HEK293 (cell line): ENCODE measurements at regions not wholly inside any gene's neighbourhood (a gene's known extent, or its start where the extent isn't known, plus 50 kb on each side); places are given as distances from the start of the nearest gene placed in this dataset.

Source experiments
- CTCF ChIA-PET: fragments of 350-600 bp; formaldehyde crosslinking; extraction: SDS; loops from one replicate; lab custom pipeline; 2021; ENCODE audit warnings: antibody characterized with exemption; lab: Yijun Ruan, JAX
- POLR2A ChIA-PET: fragments of 300-600 bp; formaldehyde crosslinking; extraction: SDS; loops from one replicate; lab custom pipeline; 2020; ENCODE audit warnings: antibody characterized with exemption, inconsistent platforms; lab: Yijun Ruan, JAX
- H3K27ac ChIP-seq: fragments of 200-500 bp; sonication (Bioruptor generic); 2 replicates; pipeline ENCODE4 v1.5.1; 2014; ENCODE audit warnings: low read depth, low read length, control low read depth, inconsistent platforms; ENCODE audit errors: extremely low read depth
- H3K36me3 ChIP-seq, 2 experiments: fragments of 200-500 bp in 1 of 2; sonication (Bioruptor generic) in 1 of 2; 1 replicate in 1 of 2; 2 replicates in 1 of 2; pipeline ENCODE4 v1.5.1; 2014 to 2017; ENCODE audit warnings: inconsistent platforms in 2 of 2, low read length in 2 of 2; ENCODE audit not compliant: control insufficient read depth in 2 of 2, insufficient read depth in 1 of 2
- H3K4me1 ChIP-seq: fragments of 200-500 bp; sonication (Bioruptor generic); 2 replicates; pipeline ENCODE4 v1.5.1; 2014; ENCODE audit warnings: mild to moderate bottlenecking, low read length, inconsistent platforms; ENCODE audit not compliant: control insufficient read depth, insufficient read depth
- H3K4me3 ChIP-seq: 2 replicates; pipeline ENCODE4 v1.5.1; 2011; ENCODE audit warnings: low read depth, mild to moderate bottlenecking, control low read depth, low read length, moderate library complexity
- H3K9me3 ChIP-seq: fragments of 200-500 bp; sonication (Bioruptor generic); 2 replicates; pipeline ENCODE4 v1.5.1; 2014; ENCODE audit warnings: low read depth, low read length, inconsistent platforms; ENCODE audit not compliant: control insufficient read depth, insufficient read depth
- ATF2 ChIP-seq: fragments of 450-650 bp; formaldehyde crosslinking; IDR thresholded peaks from 2 replicates; pipeline ENCODE4 v1.5.1; 2016; ENCODE audit warnings: missing biosample characterization, missing genetic modification characterization, low read depth
- FEZF1 ChIP-seq: fragments of 450-650 bp; formaldehyde crosslinking; IDR thresholded peaks from 2 replicates; pipeline ENCODE4 v1.5.1; 2016; ENCODE audit warnings: missing biosample characterization, missing genetic modification characterization
- GFI1B ChIP-seq: fragments of 450-650 bp; formaldehyde crosslinking; IDR thresholded peaks from 2 replicates; pipeline ENCODE4 v1.5.1; 2016; ENCODE audit warnings: missing biosample characterization, missing genetic modification characterization
- TSHZ1 ChIP-seq: fragments of 450-650 bp; formaldehyde crosslinking; IDR thresholded peaks from 2 replicates; pipeline ENCODE4 v1.5.1; 2016; ENCODE audit warnings: missing biosample characterization, missing genetic modification characterization, borderline replicate concordance
- ZBTB7A ChIP-seq: fragments of 450-650 bp; formaldehyde crosslinking; IDR thresholded peaks from 2 replicates; pipeline ENCODE4 v1.5.1; 2016; ENCODE audit warnings: low read depth, missing biosample characterization, missing genetic modification characterization
- ZNF146 ChIP-seq: fragments of 450-650 bp; formaldehyde crosslinking; IDR thresholded peaks from 2 replicates; pipeline ENCODE4 v1.5.1; 2016; ENCODE audit warnings: missing biosample characterization, missing genetic modification characterization
- ZNF157 ChIP-seq: fragments of 450-650 bp; formaldehyde crosslinking; IDR thresholded peaks from 2 replicates; pipeline ENCODE4 v1.5.1; 2016; ENCODE audit warnings: missing biosample characterization, missing genetic modification characterization
- ZNF18 ChIP-seq: fragments of 450-650 bp; formaldehyde crosslinking; IDR thresholded peaks from 2 replicates; pipeline ENCODE4 v1.5.1; 2016; ENCODE audit warnings: missing biosample characterization, missing genetic modification characterization
- ZNF274 ChIP-seq, 2 experiments: fragments of 200-500 bp in 1 of 2; fragments of 450-650 bp in 1 of 2; sonication (Bioruptor generic) in 1 of 2; formaldehyde crosslinking in 1 of 2; IDR thresholded peaks; 2 replicates each; pipeline versions ENCODE4 v1.5.1 to v1.6.1; 2014 to 2016; ENCODE audit warnings: borderline replicate concordance in 1 of 2, inconsistent platforms in 1 of 2, low read length in 1 of 2, missing biosample characterization in 1 of 2, missing genetic modification characterization in 1 of 2
- ZNF529 ChIP-seq: fragments of 450-650 bp; formaldehyde crosslinking; IDR thresholded peaks from 2 replicates; pipeline ENCODE4 v1.5.1; 2017; ENCODE audit warnings: missing genetic modification characterization, missing biosample characterization; ENCODE audit not compliant: insufficient replicate concordance
- ZNF585B ChIP-seq: fragments of 450-650 bp; formaldehyde crosslinking; IDR thresholded peaks from 2 replicates; pipeline ENCODE4 v1.5.1; 2016; ENCODE audit warnings: missing biosample characterization, missing genetic modification characterization
- ZNF610 ChIP-seq: fragments of 450-650 bp; formaldehyde crosslinking; IDR thresholded peaks from 2 replicates; pipeline ENCODE4 v1.5.1; 2016; ENCODE audit warnings: missing biosample characterization, missing genetic modification characterization, borderline replicate concordance
- ZNF623 ChIP-seq: fragments of 450-650 bp; formaldehyde crosslinking; IDR thresholded peaks from 2 replicates; pipeline ENCODE4 v1.5.1; 2016; ENCODE audit warnings: missing biosample characterization, missing genetic modification characterization
- ZNF664 ChIP-seq: fragments of 450-650 bp; formaldehyde crosslinking; IDR thresholded peaks from 2 replicates; pipeline ENCODE4 v1.5.1; 2016; ENCODE audit warnings: missing biosample characterization, missing genetic modification characterization
- ZNF785 ChIP-seq: fragments of 450-650 bp; formaldehyde crosslinking; IDR thresholded peaks from 2 replicates; pipeline ENCODE4 v1.5.1; 2016; ENCODE audit warnings: missing biosample characterization, missing genetic modification characterization
- ZNF792 ChIP-seq: fragments of 450-650 bp; formaldehyde crosslinking; IDR thresholded peaks from 2 replicates; pipeline ENCODE4 v1.5.1; 2016; ENCODE audit warnings: missing biosample characterization, missing genetic modification characterization
- ZSCAN4 ChIP-seq: fragments of 450-650 bp; formaldehyde crosslinking; IDR thresholded peaks from 2 replicates; pipeline ENCODE4 v1.5.1; 2017; ENCODE audit warnings: missing biosample characterization, missing genetic modification characterization

GRCh38 chr18:64806232-64806631, 657.3 kb upstream of the LINC00305 start:
- CTCF ChIA-PET: no interaction called here
- no peak overlapping the region for H3K27ac ChIP-seq
- TF ChIP-seq ZBTB7A (tag by site-specific recombination): no peak
- TF ChIP-seq ZNF792 (tag by site-specific recombination): no peak
- TF ChIP-seq GFI1B: no peak
- TF ChIP-seq ZNF785 (tag by site-specific recombination): no peak
- no peak for TF ChIP-seq ATF2 (tag by site-specific recombination)
- no peak for TF ChIP-seq ZNF623 (tag by site-specific recombination)
- TF ChIP-seq ZNF610 (tag by site-specific recombination): no peak
- TF ChIP-seq ZNF146 (tag by site-specific recombination): no peak
- TF ChIP-seq ZNF529 (tag by site-specific recombination): no peak
- no peak for TF ChIP-seq ZNF18
- TF ChIP-seq ZNF157 (tag by site-specific recombination): no peak
- TF ChIP-seq ZNF585B: no peak
- TF ChIP-seq FEZF1: no peak
- no peak for TF ChIP-seq ZNF274 (IDR thresholded peaks at IDR 0.05; ENCODE audit: low read length)
- TF ChIP-seq ZNF274 (tag by site-specific recombination; IDR thresholded peaks at IDR 0.05; ENCODE audit: borderline replicate concordance): no peak
- no peak for TF ChIP-seq TSHZ1 (tag by site-specific recombination)
- no peak for TF ChIP-seq ZSCAN4 (tag by site-specific recombination)
- TF ChIP-seq, all 188 proteins: peak for 0
- Histone ChIP-seq H3K4me1 (no peaks in the 10 kb centered on the region), H3K36me3 (no peaks in the 10 kb centered on the region), H3K9me3 (no peaks in the 10 kb centered on the region), H3K4me3 (no peak overlapping the region)
- POLR2A ChIA-PET: no interaction called here

GRCh38 chr18:64803471-64803870, 654.6 kb upstream of the LINC00305 start:
- no peaks in the 10 kb centered on the region for H3K9me3 ChIP-seq
- CTCF ChIA-PET: no interaction called here
- H3K36me3 ChIP-seq: no peaks in the 10 kb centered on the region
- no peak overlapping the region for H3K27ac ChIP-seq
- TF ChIP-seq ZNF664 (tag by site-specific recombination): no peak
- POLR2A ChIA-PET: no interaction called here
- H3K4me3 ChIP-seq: no peak overlapping the region
- no peaks in the 10 kb centered on the region for H3K4me1 ChIP-seq
